ENCODE measurements at regions not wholly inside any gene's neighbourhood (a gene's known extent, or its start where the extent isn't known, plus 50 kb on each side); places are given as distances from the start of the nearest gene placed in this dataset.

DNA sequence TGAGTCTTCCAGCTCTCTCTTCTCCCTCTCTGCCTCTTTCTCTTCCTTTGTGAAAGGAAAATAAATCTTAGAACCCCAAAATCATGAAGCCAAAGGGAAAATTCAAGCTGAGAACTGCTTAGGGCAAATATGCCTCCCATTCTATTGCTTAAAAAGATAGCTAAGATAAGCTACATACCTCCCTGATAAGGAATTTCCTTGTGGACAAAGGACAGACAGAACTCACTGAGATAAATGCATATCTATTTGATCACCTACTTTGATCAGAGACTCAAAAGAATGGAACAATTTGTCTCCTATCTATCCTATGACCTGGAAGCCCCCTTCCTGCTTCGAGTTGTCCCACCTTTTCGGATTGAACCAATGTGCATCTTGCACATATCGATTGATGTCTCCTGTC is 220.6 kb upstream of the NMUR2 start:
- TF ChIP-seq CTCF (IDR thresholded peaks at IDR 0.05; ENCODE audit: insufficient read depth, low read length) (no peak), SPI1 (IDR thresholded peaks at IDR 0.05; ENCODE audit: borderline replicate concordance, low read depth) (no peak), POLR2AphosphoS5 (IDR thresholded peaks at IDR 0.05; ENCODE audit: low read depth) (no peak), REST (IDR thresholded peaks at IDR 0.05; ENCODE audit: insufficient replicate concordance, low read depth) (no peak), GABPA (IDR thresholded peaks at IDR 0.05; ENCODE audit: low read depth) (no peak)
